GM10266 (cell line): ENCODE measurements at regions not wholly inside any gene's neighbourhood (a gene's known extent, or its start where the extent isn't known, plus 50 kb on each side); places are given as distances from the start of the nearest gene placed in this dataset.

ENCODE experiments used
- DNase-seq: peaks from one replicate; pipeline ENCODE4 v3.0.0; 2012; ENCODE audit errors: extremely low spot score
- CTCF ChIP-seq: IDR thresholded peaks from 2 replicates; pipeline ENCODE4 v1.5.1; 2012; ENCODE audit warnings: mild to moderate bottlenecking, low read depth; ENCODE audit not compliant: control insufficient read depth, insufficient read depth; ENCODE audit errors: missing control alignments

GRCh38 chr13:26816881-26817280, 56.3 kb upstream of the GPR12 start:
- no peak for DNase-seq
- no peak for TF ChIP-seq CTCF

- TF ChIP-seq CTCF: no peak
- DNase-seq: no peak
These were observed 53.4 kb upstream of the GPR12 start for GRCh38 chr13:26813980-26814348.

GRCh38 chr13:26813321-26813979, 52.9 kb upstream of the GPR12 start:
- no peak for DNase-seq

DNA sequence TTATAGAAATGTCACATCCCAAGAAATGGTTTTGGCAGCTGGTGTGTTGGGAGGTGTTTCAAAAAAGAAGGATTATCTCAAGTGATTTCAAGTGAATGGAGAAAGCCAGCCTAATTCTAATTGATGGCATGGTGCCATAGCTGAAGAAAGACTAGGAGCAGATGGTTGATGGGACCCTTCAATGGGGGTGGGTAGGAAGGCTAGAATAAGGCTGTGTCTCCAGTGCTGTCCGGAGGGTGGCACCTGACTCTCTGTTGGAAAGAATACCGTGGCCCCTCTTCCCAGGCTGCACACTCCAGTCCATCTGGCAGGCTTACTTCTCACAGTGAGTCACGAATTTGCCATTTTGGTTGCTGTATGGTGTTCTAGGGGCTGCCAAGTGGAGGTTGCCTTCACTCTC, 51.0 kb upstream of the GPR12 start:
- no peak for DNase-seq
- no peak for TF ChIP-seq CTCF

More at GRCh38 chr13:26813321-26813979, 52.9 kb upstream of the GPR12 start:
- no peak for TF ChIP-seq CTCF
